Right atrium auricular region (tissue), 2 donors: ENCODE measurements at regions not wholly inside any gene's neighbourhood (a gene's known extent, or its start where the extent isn't known, plus 50 kb on each side); places are given as distances from the start of the nearest gene placed in this dataset.

ENCODE experiments used
- DNase-seq: peaks from one replicate; pipeline ENCODE4 v3.0.0-alpha.2; 2019; ENCODE audit warnings: low spot score
- H3K27ac ChIP-seq, 2 donors: fragments of 200-600 bp; sonication (generic); 1 replicate in 1 of 2; 2 replicates in 1 of 2; pipeline ENCODE4 v1.5.1; 2016 to 2019
- H3K27me3 ChIP-seq, 2 donors: fragments of 200-600 bp; sonication (generic); one replicate each; pipeline versions ENCODE4 v1.5.1 to v1.6.0; 2017 to 2019
- H3K36me3 ChIP-seq: fragments of 200-600 bp; sonication (generic); one replicate; pipeline ENCODE4 v1.5.1; 2016
- H3K4me1 ChIP-seq, 2 donors: fragments of 200-600 bp; sonication (generic); one replicate each; pipeline versions ENCODE4 v1.5.1 to v1.6.0; 2017 to 2019
- H3K4me3 ChIP-seq, 2 donors: fragments of 200-600 bp; sonication (generic); 1 replicate in 1 of 2; 2 replicates in 1 of 2; pipeline ENCODE4 v1.5.1; 2017 to 2019; ENCODE audit warnings: mild to moderate bottlenecking in 1 of 2, moderate library complexity in 1 of 2
- H3K9me3 ChIP-seq, 2 donors: fragments of 200-600 bp; sonication (generic); one replicate each; pipeline ENCODE4 v1.5.1; 2019
- CTCF ChIP-seq, 2 donors: fragments of 200-600 bp; sonication (generic); IDR thresholded peaks; one replicate each; pipeline ENCODE4 v1.5.1; 2019; ENCODE audit warnings: antibody characterized with exemption in 2 of 2

DNA sequence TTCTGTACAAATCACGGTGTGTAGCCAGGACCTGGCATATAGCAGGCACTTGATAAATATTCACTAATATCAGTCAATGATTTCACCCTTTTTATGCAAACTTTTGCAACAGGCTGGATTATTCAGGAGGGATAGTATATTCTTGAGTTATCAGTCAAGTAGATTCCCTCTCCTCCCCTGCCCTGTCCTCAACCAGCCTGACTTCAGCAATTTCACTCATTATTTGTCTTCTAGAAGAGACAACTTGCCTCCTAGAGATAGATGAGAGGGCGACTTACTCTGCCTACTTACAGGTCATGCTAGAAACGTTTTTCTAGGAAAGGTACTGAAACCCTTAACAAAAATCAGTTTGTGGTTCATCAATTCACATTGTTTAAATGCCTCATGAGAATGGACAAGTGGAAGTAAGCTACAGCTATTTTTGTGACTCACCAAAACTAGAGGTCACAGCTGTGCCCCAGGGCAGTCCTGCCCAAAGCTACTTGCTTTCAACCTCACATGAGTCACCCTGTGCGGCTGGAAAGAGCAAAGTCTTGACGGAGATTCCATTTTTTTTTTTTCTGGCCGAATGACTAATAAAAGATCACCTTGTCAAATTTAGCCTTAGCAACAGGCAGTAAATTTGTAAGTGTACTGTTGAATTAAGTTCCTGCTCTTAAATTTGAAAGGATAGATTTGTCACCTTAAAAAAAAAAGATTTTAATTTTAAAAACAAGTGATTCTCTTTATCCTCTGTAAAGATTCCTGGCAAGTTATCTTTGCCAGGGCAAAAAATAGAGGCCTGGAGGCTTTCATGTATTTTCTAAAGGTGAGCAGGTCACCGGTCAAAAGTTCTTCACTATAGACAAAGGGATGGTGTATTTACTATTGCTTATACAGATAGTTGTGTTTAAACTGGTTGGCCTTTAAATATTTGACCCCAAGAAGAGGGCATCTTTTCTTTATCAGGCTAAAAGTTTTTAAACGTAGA is 109.0 kb upstream of the SLC35G4 start:
- Histone ChIP-seq H3K27me3 (no peaks in the 10 kb centered on the region), H3K4me1 (no peaks in the 10 kb centered on the region), H3K9me3 (no peaks in the 10 kb centered on the region), H3K27ac (no peak overlapping the region), H3K36me3 (no peaks in the 10 kb centered on the region), H3K4me3 (no peak overlapping the region)
- DNase-seq, result no peak
- TF ChIP-seq CTCF (IDR thresholded peaks at IDR 0.05), result no peak

GRCh38 chr18:11498821-11499220 is 110.6 kb upstream of the SLC35G4 start:
- no peak for TF ChIP-seq CTCF (IDR thresholded peaks at IDR 0.05)
- Histone ChIP-seq H3K27ac (no peak overlapping the region), H3K9me3 (no peaks in the 10 kb centered on the region), H3K27me3 (no peaks in the 10 kb centered on the region), H3K36me3 (no peaks in the 10 kb centered on the region), H3K4me1 (no peaks in the 10 kb centered on the region), H3K4me3 (no peak overlapping the region)
- no peak for DNase-seq

GRCh38 chr18:11497585-11497984 is 111.8 kb upstream of the SLC35G4 start:
- Histone ChIP-seq H3K9me3 (no peaks in the 10 kb centered on the region), H3K27me3 (no peaks in the 10 kb centered on the region), H3K4me3 (no peak overlapping the region), H3K27ac (no peak overlapping the region), H3K36me3 (no peaks in the 10 kb centered on the region), H3K4me1 (no peaks in the 10 kb centered on the region)
- TF ChIP-seq CTCF (IDR thresholded peaks at IDR 0.05), result no peak
- DNase-seq, result no peak

- Histone ChIP-seq H3K36me3 (no peaks in the 10 kb centered on the region), H3K27me3 (no peaks in the 10 kb centered on the region), H3K4me1 (no peaks in the 10 kb centered on the region), H3K9me3 (no peaks in the 10 kb centered on the region), H3K4me3 (no peak overlapping the region), H3K27ac (no peak overlapping the region)
- no peak for TF ChIP-seq CTCF (IDR thresholded peaks at IDR 0.05)
- no peak for DNase-seq
Measured at GRCh38 chr18:11496526-11497172, 112.7 kb upstream of the SLC35G4 start.

DNA sequence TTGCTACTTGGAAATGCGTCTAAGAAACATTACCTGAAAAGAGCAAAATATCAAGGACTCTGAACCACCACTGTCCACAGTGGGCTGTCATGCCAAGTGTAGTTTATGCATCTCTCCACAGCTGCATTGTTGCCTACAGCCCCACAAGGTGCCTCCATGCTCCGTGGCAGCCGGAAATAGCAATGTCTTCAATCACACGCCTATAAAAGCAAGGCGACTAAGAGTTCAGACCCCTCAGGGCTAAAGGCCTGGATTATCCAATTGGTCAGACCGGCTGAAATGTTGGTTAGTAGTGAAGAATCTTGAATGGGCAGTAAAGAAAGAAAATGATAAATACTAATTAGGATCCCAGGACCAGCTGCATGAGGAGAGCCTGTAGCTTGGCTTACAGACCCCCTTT is 114.0 kb upstream of the SLC35G4 start:
- Histone ChIP-seq H3K4me3 (no peak overlapping the region), H3K36me3 (no peaks in the 10 kb centered on the region), H3K27ac (no peak overlapping the region), H3K4me1 (no peaks in the 10 kb centered on the region), H3K9me3 (no peaks in the 10 kb centered on the region), H3K27me3 (no peaks in the 10 kb centered on the region)
- TF ChIP-seq CTCF (IDR thresholded peaks at IDR 0.05), result no peak
- no peak for DNase-seq
